ENCODE measurements at regions not wholly inside any gene's neighbourhood (a gene's known extent, or its start where the extent isn't known, plus 50 kb on each side); places are given as distances from the start of the nearest gene placed in this dataset.

GRCh38 chr9:119533504-119533903 lies 164.3 kb upstream of the BRINP1 start:
- TF ChIP-seq GATA2 (IDR thresholded peaks at IDR 0.05; ENCODE audit: low read depth, low read length) (no peak), GATA3 (IDR thresholded peaks at IDR 0.05; ENCODE audit: low read depth, low read length) (no peak)

All from SH-SY5Y (cell line).